IMR-90 (cell line): ENCODE measurements at regions not wholly inside any gene's neighbourhood (a gene's known extent, or its start where the extent isn't known, plus 50 kb on each side); places are given as distances from the start of the nearest gene placed in this dataset.

ENCODE experiments used
- ATAC-seq: fragments of 200-7000 bp; cut with Tn5 transposase; 2 replicates; pipeline ENCODE4 v1.9.1; 2020; ENCODE audit warnings: low read depth, mild to moderate bottlenecking, moderate library complexity
- BruUV-seq: library from RNA; stranded (reverse); fragments of 400-500 nt; replicated peaks from 2 replicates; lab custom pipeline; 2021; lab: Mats Ljungman, UMichigan
- CTCF ChIA-PET: fragments of 300-600 bp; formaldehyde crosslinking; extraction: SDS; loops from one replicate; lab custom pipeline; 2021; ENCODE audit warnings: antibody characterized with exemption; lab: Yijun Ruan, JAX
- POLR2A ChIA-PET: fragments of 300-600 bp; sonication (Branson Sonifier 250); formaldehyde crosslinking; loops from one replicate; lab custom pipeline; 2022; ENCODE audit warnings: antibody characterized with exemption; ENCODE audit not compliant: unreplicated experiment; lab: Charles Lee
- DNase-seq: peaks from one replicate; pipeline ENCODE4 v3.0.0; 2013
- H2AFZ ChIP-seq: replicated peaks from 2 replicates; pipeline ENCODE3; 2013; ENCODE audit warnings: low read length, mild to moderate bottlenecking; ENCODE audit not compliant: poor library complexity
- H2AK5ac ChIP-seq: 2 replicates; pipeline ENCODE4 v1.6.1; 2013; ENCODE audit warnings: low read depth, low read length, inconsistent platforms
- H2AK9ac ChIP-seq: replicated peaks from 2 replicates; pipeline ENCODE3; 2013; ENCODE audit warnings: mild to moderate bottlenecking, low read depth, low read length, moderate library complexity; ENCODE audit not compliant: poor library complexity
- H2BK120ac ChIP-seq: 2 replicates; pipeline ENCODE4 v1.6.1; 2013; ENCODE audit warnings: low read depth, low read length, inconsistent platforms
- H2BK15ac ChIP-seq: 3 replicates; pipeline ENCODE4 v1.6.1; 2013; ENCODE audit warnings: low read depth, low read length, inconsistent platforms
- H2BK20ac ChIP-seq: 2 replicates; pipeline ENCODE4 v1.6.1; 2013; ENCODE audit warnings: low read depth, mild to moderate bottlenecking, inconsistent platforms, low read length, moderate library complexity
- H2BK5ac ChIP-seq: 2 replicates; pipeline ENCODE4 v1.6.1; 2013; ENCODE audit warnings: mild to moderate bottlenecking, low read depth, low read length, inconsistent platforms; ENCODE audit not compliant: poor library complexity, severe bottlenecking
- H3K14ac ChIP-seq: replicated peaks from 2 replicates; pipeline ENCODE4 v1.6.1; 2013; ENCODE audit warnings: low read depth, low read length, inconsistent platforms
- H3K18ac ChIP-seq: 2 replicates; pipeline ENCODE4 v1.6.1; 2013; ENCODE audit warnings: low read depth, low read length, control low read depth
- H3K23ac ChIP-seq: 2 replicates; pipeline ENCODE4 v1.6.1; 2013; ENCODE audit warnings: low read depth, low read length, inconsistent platforms
- H3K27ac ChIP-seq: 2 replicates; pipeline ENCODE4 v1.5.1; 2013; ENCODE audit warnings: mild to moderate bottlenecking, control low read depth, low read length; ENCODE audit not compliant: insufficient read depth
- H3K27me3 ChIP-seq: 2 replicates; pipeline ENCODE4 v1.6.1; 2013; ENCODE audit warnings: low read length; ENCODE audit not compliant: control insufficient read depth, insufficient read depth
- H3K36me3 ChIP-seq: 2 replicates; pipeline ENCODE4 v1.6.1; 2013; ENCODE audit warnings: low read length, mixed read lengths; ENCODE audit not compliant: control insufficient read depth, insufficient read depth
- H3K4ac ChIP-seq: 2 replicates; pipeline ENCODE4 v1.6.1; 2013; ENCODE audit warnings: low read depth, low read length, inconsistent platforms
- H3K4me1 ChIP-seq: 2 replicates; pipeline ENCODE4 v1.6.1; 2013; ENCODE audit warnings: low read length, mixed read lengths; ENCODE audit not compliant: control insufficient read depth, insufficient read depth
- H3K4me2 ChIP-seq: 2 replicates; pipeline ENCODE4 v1.6.1; 2013; ENCODE audit warnings: low read depth, mild to moderate bottlenecking, control low read depth, low read length, moderate library complexity
- H3K4me3 ChIP-seq: 2 replicates; pipeline ENCODE4 v1.5.1; 2013; ENCODE audit warnings: low read depth, mild to moderate bottlenecking, control low read depth, low read length, moderate library complexity; ENCODE audit not compliant: insufficient read depth
- H3K56ac ChIP-seq: 2 replicates; pipeline ENCODE4 v1.6.1; 2013; ENCODE audit warnings: low read length, inconsistent platforms; ENCODE audit not compliant: insufficient read depth; ENCODE audit errors: extremely low read depth
- H3K79me1 ChIP-seq, 2 experiments: 2 replicates each; pipeline ENCODE4 v1.6.1; 2013; ENCODE audit warnings: low read length in 2 of 2, inconsistent platforms in 1 of 2, low read depth in 1 of 2
- H3K9ac ChIP-seq: 2 replicates; pipeline ENCODE4 v1.6.1; 2013; ENCODE audit warnings: low read depth, low read length, control low read depth
- H3K9me1 ChIP-seq: 2 replicates; pipeline ENCODE4 v1.6.1; 2013; ENCODE audit warnings: low read length, inconsistent platforms; ENCODE audit not compliant: insufficient read depth
- H3K9me3 ChIP-seq: 2 replicates; pipeline ENCODE4 v1.6.1; 2013; ENCODE audit warnings: low read length; ENCODE audit not compliant: control insufficient read depth, insufficient read depth
- H4K20me1 ChIP-seq: 2 replicates; pipeline ENCODE4 v1.6.1; 2013; ENCODE audit warnings: low read length, inconsistent platforms; ENCODE audit not compliant: insufficient read depth
- H4K5ac ChIP-seq: 2 replicates; pipeline ENCODE4 v1.6.1; 2013; ENCODE audit warnings: mild to moderate bottlenecking, low read depth, low read length, control low read depth
- H4K8ac ChIP-seq, 2 experiments: 2 replicates each; pipeline ENCODE4 v1.6.1; 2013; ENCODE audit warnings: low read depth in 2 of 2, low read length in 2 of 2, control low read depth in 1 of 2, inconsistent platforms in 1 of 2
- H4K91ac ChIP-seq: 2 replicates; pipeline ENCODE4 v1.6.1; 2013; ENCODE audit warnings: low read depth, low read length, inconsistent platforms; ENCODE audit not compliant: insufficient read depth
- BHLHE40 ChIP-seq: fragments of 150-350 bp; IDR thresholded peaks from 2 replicates; pipeline ENCODE4 v1.6.1; 2016; ENCODE audit warnings: mild to moderate bottlenecking, low read depth, low read length
- RFX5 ChIP-seq: IDR thresholded peaks from 2 replicates; pipeline ENCODE4 v1.8.0; 2012; ENCODE audit warnings: low read depth, mild to moderate bottlenecking, low read length, moderate library complexity
- WGBS, 2 experiments: methylation state at CpG; one replicate each; pipeline versions ENCODE4 v1.1.5 to v1.1.7; 2013; ENCODE audit warnings: missing lambda C conversion rate in 2 of 2; ENCODE audit not compliant: insufficient read length in 1 of 2; ENCODE audit errors: extremely low coverage in 2 of 2; 5-methylcytosine and 5-hydroxymethylcytosine counted together
- dilution Hi-C: fragments of 300-500 bp; cut with HindIII; formaldehyde crosslinking; loops from one replicate; pipeline ENCODE4 v1.14.3; 2018; ENCODE audit warnings: low sequenced_read_pairs; ENCODE audit not compliant: unreplicated experiment
- in situ Hi-C: fragments of 300-500 bp; cut with MboI; formaldehyde crosslinking; loops from 3 replicates; pipeline ENCODE4 v1.14.3; 2019; ENCODE audit warnings: low sequenced_read_pairs, inconsistent platforms, mixed read lengths
- intact Hi-C: fragments of 100-400 bp; cut with micrococcal nuclease; formaldehyde crosslinking; loops from 2 replicates; pipeline ENCODE4 v1.10.0; 2022
- TF ChIP-seq, protein P1 (sequence below): fragments of 150-350 bp; IDR thresholded peaks from 2 replicates; pipeline ENCODE4 v1.6.1; 2016; ENCODE audit warnings: low read depth, mild to moderate bottlenecking, low read length, moderate library complexity, borderline replicate concordance

- H3K27me3 ChIP-seq = no peaks in the 10 kb centered on the region
- H3K4ac ChIP-seq = no peak overlapping the region
- no peak overlapping the region for H3K9ac ChIP-seq
- H3K79me1 ChIP-seq = no peaks in the 10 kb centered on the region
- no peak overlapping the region for H4K8ac ChIP-seq
- H3K9me1 ChIP-seq = no peaks in the 10 kb centered on the region
- H3K18ac ChIP-seq = no peak overlapping the region
- WGBS, 2 experiments = 80% methylated on average over 15 of the region's 16 CpGs; no CpG with 5 or more reads in 1 of the 2 experiments
- no peaks in the 10 kb centered on the region for H3K9me3 ChIP-seq
- no peak overlapping the region for H3K27ac ChIP-seq
- no peak overlapping the region for H4K91ac ChIP-seq
- ATAC-seq = no peak
- no peak overlapping the region for H3K14ac ChIP-seq
- no peaks in the 10 kb centered on the region for H3K4me1 ChIP-seq
- H4K5ac ChIP-seq = no peak overlapping the region
- H2BK120ac ChIP-seq = no peak overlapping the region
- H3K4me2 ChIP-seq = no peak overlapping the region
- no peak overlapping the region for H2BK5ac ChIP-seq
- no TSS peak for BruUV-seq
- ChIA-PET CTCF (no interaction called here), POLR2A (no interaction called here)
- H4K20me1 ChIP-seq = no peaks in the 10 kb centered on the region
- dilution Hi-C loops = no loop called here
- no peak overlapping the region for H2AFZ ChIP-seq
- DNase-seq = no peak
- intact Hi-C loops = no loop called here
- no peak overlapping the region for H3K4me3 ChIP-seq
- H2BK20ac ChIP-seq = no peak overlapping the region
- no peak overlapping the region for H2AK5ac ChIP-seq
- H3K23ac ChIP-seq = no peak overlapping the region
- TF ChIP-seq RFX5 (no peak), BHLHE40 (no peak)
- TF ChIP-seq, protein P1, sequence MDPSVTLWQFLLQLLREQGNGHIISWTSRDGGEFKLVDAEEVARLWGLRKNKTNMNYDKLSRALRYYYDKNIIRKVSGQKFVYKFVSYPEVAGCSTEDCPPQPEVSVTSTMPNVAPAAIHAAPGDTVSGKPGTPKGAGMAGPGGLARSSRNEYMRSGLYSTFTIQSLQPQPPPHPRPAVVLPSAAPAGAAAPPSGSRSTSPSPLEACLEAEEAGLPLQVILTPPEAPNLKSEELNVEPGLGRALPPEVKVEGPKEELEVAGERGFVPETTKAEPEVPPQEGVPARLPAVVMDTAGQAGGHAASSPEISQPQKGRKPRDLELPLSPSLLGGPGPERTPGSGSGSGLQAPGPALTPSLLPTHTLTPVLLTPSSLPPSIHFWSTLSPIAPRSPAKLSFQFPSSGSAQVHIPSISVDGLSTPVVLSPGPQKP = no peak
- in situ Hi-C loops = no loop called here
- no peak overlapping the region for H2AK9ac ChIP-seq
- no peaks in the 10 kb centered on the region for H3K36me3 ChIP-seq
- no peak overlapping the region for H2BK15ac ChIP-seq
- no peak overlapping the region for H3K56ac ChIP-seq
Measured at GRCh38 chr1:182328591-182328990, 63.0 kb downstream of the GLUL start.
